AG08395 (cell line): ENCODE measurements at regions not wholly inside any gene's neighbourhood (a gene's known extent, or its start where the extent isn't known, plus 50 kb on each side); places are given as distances from the start of the nearest gene placed in this dataset.

ENCODE experiments used
- DNase-seq: peaks from one replicate; pipeline ENCODE4 v3.0.0; 2012; ENCODE audit warnings: mixed read lengths, low spot score

GRCh38 chr2:217407362-217407761 lies 547.5 kb upstream of the TNP1 start:
- DNase-seq = no peak

- no peak for DNase-seq
These were observed 544.4 kb upstream of the TNP1 start for GRCh38 chr2:217404236-217404760.

- no peak for DNase-seq
These were observed 543.0 kb upstream of the TNP1 start for GRCh38 chr2:217402761-217403383.

GRCh38 chr2:217402144-217402543 lies 542.3 kb upstream of the TNP1 start:
- DNase-seq = no peak

GRCh38 chr2:217399291-217399690 lies 539.4 kb upstream of the TNP1 start:
- DNase-seq = no peak

- DNase-seq = no peak
These were observed 539.0 kb upstream of the TNP1 start for GRCh38 chr2:217398860-217399259.

GRCh38 chr2:217398101-217398500 lies 538.2 kb upstream of the TNP1 start:
- DNase-seq = no peak

- DNase-seq = no peak
These were observed 536.7 kb upstream of the TNP1 start for GRCh38 chr2:217396586-217396985.

- no peak for DNase-seq
These were observed 536.3 kb upstream of the TNP1 start for GRCh38 chr2:217396165-217396564.

- DNase-seq = peak; percentile 22
These were observed 534.9 kb upstream of the TNP1 start for GRCh38 chr2:217394510-217395351.

- DNase-seq = peak; percentile 95
These were observed 533.7 kb upstream of the TNP1 start for GRCh38 chr2:217393585-217394032.

- DNase-seq = no peak
These were observed 533.2 kb upstream of the TNP1 start for GRCh38 chr2:217392930-217393584.

- DNase-seq = no peak
These were observed 528.0 kb upstream of the TNP1 start for GRCh38 chr2:217387776-217388387.

- no peak for DNase-seq
These were observed 526.2 kb upstream of the TNP1 start for GRCh38 chr2:217386041-217386440.

GRCh38 chr2:217383620-217384019 lies 523.8 kb upstream of the TNP1 start:
- DNase-seq = no peak

- DNase-seq = no peak
These were observed 522.9 kb upstream of the TNP1 start for GRCh38 chr2:217382794-217383193.

GRCh38 chr2:217379807-217380206 lies 519.9 kb upstream of the TNP1 start:
- no peak for DNase-seq

GRCh38 chr2:217372794-217373193 lies 512.9 kb upstream of the TNP1 start:
- DNase-seq = no peak

GRCh38 chr2:217371781-217372213 lies 511.9 kb upstream of the TNP1 start:
- no peak for DNase-seq

- DNase-seq = peak; percentile 33
These were observed 510.5 kb upstream of the TNP1 start for GRCh38 chr2:217370391-217370790.

- DNase-seq = no peak
These were observed 507.6 kb upstream of the TNP1 start for GRCh38 chr2:217367464-217367863.

GRCh38 chr2:217366966-217367365 lies 507.1 kb upstream of the TNP1 start:
- DNase-seq = no peak
